ENCODE measurements at regions not wholly inside any gene's neighbourhood (a gene's known extent, or its start where the extent isn't known, plus 50 kb on each side); places are given as distances from the start of the nearest gene placed in this dataset.
"Not testable (repeated sequence)": the region's sequence is repeated elsewhere in the genome, so short reads cannot be mapped to it uniquely, and the experiment has no call there.

DNA sequence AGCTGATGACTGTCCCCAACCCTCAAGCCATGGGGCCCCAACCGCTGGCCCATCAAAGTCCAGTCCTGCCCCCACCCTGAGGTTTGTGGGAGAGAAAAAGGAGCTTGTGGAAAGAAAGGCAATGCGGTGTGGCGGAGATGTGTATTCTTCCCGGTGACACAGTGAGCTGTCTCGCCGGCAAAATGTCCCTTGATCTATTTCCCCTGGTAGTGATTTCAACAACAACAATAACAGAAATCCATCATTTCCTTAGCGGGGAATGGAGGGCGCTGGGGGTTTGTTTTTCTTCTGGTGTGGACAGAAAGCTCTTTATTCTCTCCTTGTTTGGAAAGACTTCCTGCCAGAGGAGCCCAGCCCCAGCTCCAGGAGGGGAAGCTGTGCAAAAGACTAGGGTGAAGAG lies 93.7 kb upstream of the LHX5 start:
- DNase-seq: peak; percentile 19

DNA sequence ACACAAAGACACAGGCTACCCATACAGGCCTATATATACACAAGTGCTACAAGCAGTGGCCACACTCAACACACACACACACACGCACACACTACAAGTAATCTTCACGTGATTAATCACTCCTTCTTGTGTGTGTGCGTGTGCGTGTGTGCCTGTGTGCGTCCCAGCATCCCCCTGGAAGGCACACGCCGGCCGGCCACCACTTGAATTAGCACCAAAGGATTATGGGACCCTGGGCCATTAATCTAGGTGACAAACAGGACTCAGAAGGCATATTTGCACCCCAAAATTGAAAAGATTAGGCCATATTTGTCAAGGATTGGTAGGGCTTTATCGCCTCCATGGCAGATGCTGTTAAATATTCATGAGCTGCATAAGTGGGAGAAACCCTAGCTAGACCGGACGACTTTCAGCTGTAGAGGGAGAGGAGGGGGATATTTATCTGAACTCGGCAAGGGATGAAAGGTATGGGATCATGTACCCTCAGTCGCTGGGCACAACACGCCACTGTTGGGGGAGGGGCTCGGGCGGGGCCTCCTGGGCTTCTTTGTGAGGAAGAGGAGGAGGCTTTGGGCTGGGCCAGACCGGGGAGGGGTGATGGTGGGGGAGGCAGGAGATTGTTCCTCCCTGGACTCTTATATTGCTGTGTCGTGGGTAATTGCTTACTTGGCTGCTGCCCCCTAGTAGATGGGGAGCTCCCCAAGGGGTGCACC lies 89.6 kb upstream of the LHX5 start:
- no peak for DNase-seq

DNA sequence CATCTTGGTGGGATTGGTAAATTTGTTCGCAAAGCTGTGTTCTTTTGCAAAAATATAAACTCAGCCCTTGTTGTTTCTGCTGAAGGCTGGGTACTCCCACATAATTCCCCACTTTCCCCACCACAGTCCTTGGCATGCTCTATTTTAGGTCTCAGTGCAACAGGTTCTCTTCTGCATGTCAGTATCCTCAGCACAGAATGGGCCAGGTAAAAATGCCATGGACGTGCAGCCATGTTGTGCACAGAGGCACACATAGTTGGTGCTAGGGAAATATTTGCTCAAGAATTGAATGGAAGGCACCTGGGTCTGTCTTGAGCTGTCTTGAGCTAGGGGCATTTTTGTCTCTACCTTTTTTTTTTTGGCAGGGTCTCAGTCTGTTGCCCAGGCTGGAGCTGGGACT lies 87.8 kb upstream of the LHX5 start:
- no peak for DNase-seq

DNA sequence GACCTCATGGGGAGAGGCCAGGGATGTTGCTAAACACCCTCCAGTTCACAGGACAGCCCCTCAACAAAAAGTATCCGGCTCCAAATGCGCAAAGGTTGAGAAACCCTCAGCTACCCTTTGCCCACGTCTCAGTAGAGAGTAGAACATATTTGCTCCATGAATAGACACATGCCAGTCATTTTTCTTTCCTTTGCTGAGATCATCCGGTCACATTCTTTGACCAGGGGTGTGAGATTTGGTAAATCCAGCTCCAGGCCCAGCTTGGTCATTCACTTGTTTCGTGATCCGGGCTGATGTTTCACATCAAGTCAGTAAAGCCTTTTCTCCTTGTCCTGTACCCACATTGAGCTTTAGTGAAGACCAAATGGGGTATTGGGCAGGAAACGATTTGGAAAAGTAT lies 83.6 kb upstream of the LHX5 start:
- no peak for DNase-seq

DNA sequence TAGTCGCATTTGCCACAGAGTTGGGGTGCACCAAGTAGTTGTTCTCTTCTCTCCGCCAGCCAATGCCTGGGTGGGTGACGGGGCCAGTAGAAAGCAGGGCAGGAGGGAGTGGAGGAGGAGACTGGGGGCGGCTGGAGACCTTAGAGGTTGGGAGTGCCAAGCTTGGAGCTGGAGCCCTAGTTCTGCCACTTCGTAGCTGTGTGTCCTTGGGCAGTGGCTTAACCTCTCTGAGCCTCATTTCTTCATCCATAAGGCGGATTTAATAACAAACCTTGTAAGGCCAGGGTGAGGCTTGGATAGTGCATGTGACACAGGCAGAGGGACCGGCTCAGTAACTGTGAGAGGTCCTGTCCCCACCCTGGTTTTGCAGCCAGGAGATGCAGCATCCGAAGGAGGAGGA lies 81.1 kb upstream of the LHX5 start:
- DNase-seq: no peak

DNA sequence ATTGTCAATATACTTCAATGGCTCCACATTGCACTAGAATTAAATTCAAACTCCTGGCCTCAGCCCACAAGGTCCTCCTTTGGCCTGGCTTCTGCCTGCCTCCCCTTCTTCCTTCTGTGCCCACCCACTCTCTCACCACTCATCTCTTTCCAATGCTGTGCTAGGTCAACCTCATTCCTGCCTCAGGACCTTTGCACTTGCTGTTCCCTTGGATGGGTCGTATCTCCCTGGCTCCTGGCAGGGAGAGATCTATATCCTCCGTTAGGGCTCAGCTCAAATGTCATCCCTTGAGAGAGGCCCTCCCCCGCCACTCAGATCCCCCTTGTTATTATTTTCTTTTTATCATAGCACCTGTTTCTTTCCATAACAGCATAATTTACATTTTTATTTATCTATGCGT lies 79.9 kb upstream of the LHX5 start:
- DNase-seq: no peak

DNA sequence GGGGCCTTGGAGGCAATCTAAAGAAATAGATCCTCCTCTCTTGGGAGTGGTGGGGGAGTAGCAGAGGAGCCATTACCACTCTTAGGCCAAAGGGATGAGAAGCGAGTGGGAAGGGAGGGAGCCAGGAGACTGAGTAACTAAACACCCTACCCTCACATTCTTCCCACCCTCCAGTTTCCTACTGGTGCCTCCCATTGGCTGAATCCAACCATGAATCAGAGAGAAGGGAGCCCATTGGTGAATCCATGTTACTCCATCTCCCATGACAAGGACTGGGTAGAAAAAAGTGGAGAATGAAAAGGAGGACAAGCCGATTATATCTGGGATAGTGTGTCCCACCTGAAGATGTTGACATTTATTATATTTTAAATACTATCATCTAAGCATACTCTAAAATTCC lies 76.8 kb upstream of the LHX5 start:
- no peak for DNase-seq

DNA sequence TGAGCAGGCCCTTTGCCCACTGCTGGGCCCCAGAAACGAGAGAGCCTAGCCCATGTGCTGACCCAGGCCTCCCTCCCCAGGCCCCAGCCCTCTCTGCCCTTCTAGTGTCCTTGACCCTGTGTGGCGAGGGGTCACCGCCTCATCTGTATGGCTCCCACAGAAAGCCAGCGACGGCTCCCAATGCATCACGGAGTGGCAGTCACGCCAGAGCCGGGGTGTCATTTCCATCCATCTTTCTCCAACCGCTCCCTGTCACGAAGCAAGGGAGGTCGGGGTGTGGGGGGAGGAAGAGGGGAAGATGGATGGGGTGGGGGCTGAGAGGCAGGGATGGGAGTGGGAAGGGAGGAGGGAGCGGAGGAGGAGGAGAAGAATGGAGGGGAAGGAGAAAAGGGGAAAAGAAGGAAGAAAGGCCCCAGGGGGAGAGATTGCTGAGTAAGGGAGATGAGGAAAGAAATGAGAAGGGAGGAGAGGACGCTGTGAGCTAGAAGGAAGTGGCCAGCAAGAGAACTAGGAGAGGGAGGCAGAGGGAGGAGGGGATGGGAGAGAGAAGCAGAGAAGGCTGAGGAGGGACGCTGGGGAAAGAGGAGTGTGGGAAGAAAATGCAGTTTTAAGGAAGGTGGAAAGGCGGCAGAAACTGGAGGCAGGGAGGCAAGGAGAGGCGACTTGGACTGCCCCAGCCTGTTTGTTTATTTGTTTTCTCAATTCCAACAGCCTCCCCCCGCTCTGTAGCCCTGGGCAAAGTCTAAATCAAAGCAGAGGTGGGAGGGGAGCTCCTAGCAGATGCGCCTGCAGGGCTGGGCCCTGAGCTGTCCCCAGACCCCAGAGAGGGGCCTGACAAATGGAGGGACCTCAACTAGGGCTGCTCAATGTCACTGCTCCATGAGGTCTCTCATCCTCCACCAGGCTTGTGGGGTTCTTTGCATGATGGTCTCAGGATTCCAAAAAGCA lies 75.5 kb upstream of the LHX5 start:
- DNase-seq: no peak

DNA sequence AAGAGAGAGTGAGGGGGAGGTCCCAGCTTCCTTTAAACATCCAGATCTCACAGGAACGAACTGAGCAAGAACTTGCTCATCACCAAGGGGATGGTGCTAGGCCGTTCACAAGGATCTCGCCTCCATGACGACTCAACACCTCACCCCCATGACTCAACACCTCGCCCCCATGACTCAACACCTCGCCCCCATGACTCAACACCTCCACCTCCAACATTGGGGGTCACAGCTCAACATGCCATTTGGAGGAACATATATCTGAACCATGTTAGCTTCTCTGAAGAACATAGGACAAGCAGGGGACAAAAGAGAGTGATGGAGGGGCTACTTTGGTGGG lies 66.0 kb upstream of the LHX5 start:
- no peak for DNase-seq

DNA sequence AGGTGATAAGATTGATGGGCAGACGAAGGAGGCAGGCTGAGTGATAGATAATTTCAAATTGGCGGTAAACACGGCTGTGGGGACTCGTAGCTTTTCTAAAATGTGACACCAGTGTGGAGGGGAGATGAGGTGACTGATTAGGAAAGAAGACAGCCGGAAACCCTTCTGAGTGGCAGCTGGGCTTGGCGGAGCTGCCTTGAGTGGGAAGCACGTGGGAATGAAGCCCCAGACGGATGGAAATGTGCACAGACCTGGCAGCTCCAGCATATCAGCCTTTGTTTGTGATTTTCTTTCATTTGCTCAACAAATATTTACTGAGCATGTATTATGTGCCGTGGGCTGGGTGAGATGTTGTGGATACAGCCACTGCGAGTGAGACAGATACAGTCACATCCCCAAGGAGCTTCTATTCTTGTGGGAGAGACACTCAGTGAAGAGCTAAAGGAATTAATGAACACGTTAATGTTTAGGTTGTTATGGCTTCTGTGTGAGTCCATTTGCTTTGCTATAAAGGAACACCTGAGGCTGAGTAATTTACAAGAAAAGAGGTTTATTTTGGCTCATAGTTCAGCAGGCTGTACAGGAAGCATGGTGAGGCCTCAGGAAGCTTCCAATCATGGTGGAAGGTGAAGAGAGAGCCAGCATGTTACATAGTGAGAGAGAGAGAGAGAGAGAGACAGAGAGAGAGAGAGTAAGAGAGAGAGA lies 65.5 kb upstream of the LHX5 start:
- DNase-seq: no peak

DNA sequence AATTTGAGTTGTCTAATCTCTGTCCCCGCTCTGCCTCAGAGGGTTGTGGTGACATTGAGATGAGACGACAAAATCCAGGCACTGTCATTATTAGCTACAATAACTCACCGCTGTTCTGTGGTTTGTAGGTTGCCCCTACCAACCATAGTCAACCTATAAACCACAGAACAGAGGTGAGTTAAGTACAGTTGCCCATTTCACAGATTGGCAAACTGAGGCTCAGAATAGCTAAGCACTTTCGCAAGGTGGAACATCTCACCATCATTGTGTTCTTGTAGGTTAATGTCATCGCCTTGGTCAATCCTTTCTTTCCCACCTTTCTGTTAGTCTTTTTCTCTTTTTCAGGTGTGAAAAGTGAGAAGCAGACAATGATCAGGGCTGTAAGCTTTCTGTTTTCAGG lies 63.4 kb upstream of the LHX5 start:
- no peak for DNase-seq

DNA sequence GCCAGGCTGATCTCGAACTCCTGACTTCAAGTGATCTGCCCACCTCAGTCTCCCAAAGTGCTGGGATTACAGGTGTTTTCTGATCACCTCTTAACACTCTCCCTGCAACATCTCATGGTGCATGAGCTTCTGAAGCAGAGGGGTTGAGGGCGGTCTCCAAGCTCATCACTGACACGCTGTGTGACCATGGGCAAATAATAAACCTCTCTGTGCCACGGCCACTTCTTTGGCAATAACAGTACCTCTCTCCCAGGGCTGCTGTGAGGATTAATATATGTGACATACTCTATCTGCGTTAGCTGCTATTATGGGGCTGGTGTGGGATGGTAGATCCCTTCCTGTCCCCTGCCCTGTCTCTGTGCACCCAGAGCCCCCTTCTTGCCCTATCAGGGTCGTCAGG lies 62.9 kb upstream of the LHX5 start:
- DNase-seq: no peak

DNA sequence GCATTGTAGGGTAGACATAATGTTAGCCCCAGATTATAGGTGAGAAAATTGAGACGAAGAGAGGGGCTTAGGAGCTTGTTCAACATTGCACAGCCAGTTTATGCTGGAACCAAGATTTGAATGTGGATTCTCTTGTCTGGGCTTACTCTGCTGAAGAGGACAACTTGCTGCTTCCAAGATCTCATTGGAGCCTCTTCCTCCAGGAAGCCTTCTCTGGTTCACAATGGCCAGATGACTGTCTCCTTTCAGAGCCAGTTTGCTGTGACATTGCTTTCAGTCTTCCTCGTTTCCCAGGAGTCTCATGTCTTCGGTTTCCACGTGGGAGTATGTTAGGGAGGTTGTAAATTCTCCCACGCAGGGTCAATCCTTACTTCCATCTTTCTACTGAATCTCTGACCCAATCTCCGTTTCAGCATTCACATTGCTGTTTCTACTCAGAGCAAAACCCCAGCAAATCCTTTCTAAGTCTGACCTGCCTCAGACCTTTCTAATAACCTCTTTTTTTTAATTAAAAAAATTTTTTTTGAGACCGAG lies 62.2 kb upstream of the LHX5 start:
- peak; percentile 30 for DNase-seq

DNA sequence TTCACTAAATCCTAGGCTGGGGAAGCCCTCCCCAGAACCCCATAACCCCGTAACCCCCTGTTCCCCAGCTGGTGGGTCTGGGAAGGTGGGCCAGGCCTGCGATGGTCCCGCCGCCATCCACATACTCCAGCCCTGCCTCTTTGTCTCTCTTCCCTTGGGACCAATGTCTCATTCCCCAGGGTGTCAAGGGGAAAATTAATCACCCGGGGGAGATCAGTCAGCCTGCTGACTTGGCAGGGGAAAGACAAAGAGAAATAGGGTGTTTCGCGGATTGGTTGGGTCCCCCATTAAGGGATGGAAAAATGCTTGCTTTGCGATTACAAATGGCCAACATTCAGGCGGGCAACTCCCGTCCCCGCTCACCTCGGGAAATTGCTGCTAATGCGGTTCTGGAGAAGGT lies 60.6 kb upstream of the LHX5 start:
- no peak for DNase-seq

DNA sequence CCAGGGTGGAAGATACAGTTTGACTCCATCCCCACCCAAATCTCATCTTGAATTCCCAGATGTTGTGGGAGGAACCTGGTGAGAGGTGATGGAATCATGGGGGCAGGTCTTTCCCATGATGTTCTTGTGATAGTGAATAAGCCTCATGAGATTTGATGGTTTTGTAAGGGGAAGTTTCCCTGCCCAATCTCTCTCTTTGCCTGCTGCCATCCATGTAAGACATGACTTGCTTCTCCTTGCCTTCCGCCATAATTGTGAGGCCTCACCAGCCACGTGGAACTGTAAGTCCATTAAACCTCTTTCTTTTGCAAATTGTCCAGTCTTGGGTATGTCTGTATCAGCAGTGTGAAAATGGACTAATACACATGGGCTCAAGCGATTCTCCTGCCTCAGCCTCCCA lies 59.4 kb upstream of the LHX5 start:
- DNase-seq: not testable (repeated sequence)

DNA sequence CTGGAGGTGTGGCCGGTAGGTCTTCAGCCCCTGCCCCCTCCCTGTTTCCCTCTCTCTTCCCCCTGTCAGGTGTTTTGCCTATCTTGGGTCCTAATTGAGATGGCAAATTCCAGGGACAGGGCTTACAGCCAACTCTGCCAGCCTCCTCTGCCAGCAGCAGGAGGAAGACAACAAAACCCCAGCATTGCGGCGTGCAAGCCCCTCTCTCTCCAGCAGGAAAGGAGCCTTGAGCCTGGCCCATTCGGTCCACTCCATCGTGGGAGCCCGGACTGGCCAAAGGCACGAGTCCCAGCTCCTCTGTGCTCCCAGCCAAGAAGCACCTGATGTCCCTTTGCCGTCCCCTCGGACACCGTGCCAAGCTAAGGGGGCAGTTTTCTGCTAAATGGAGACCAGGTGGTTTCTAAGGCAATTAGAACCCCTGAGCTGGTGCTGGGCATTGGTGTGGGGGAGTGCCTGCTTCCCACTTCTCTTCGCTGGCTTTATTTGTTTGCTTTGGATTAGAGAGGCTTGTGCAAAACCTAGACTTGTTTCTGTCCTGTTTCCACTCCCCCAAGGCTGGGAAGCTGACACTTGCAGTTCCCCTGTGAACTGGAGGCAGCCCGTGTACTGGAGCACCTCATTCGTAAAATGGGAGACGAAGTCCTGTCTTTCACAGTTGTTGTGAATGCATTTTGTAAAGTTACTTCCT lies 57.1 kb upstream of the LHX5 start:
- peak; percentile 45 for DNase-seq

DNA sequence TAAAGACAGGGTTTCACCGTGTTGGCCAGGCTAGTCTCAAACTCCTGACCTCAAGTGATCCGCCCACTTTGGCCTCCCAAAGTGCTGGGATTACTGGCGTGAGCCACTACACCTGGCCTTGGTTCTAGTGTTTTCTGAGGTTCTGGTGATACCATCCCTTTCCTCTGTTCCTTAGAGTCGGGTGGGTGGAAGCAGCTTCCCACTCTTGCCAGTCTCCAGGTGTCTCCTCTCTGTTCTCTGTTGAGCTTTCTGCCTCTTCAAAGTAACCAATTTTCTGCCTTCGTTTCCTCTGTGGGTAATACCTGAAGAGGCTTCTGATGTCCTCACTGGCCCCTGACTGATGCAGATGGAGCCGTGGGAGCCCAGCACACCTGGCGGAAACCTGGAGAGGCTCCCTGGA lies 53.4 kb upstream of the LHX5 start:
- DNase-seq: no peak

DNA sequence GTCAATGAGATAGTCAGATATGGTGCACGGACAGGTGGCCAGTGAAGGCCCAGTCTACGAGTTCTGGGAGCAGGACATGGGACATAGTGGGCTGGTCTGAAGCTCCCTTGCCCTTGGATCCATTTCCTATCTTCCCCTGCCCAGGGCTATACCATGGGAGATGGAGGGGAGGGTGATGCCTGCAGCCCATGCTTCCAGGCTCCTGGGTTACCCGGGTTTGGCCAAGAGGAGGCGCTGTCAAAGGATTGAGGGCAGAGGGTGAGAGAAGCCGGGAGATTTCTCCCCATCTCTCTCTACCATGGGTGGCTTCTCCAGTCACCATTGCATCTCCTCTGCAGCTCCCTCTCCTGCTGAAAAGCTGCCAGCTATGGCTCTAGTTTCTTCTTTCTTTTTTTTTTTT lies 52.8 kb upstream of the LHX5 start:
- no peak for DNase-seq

DNA sequence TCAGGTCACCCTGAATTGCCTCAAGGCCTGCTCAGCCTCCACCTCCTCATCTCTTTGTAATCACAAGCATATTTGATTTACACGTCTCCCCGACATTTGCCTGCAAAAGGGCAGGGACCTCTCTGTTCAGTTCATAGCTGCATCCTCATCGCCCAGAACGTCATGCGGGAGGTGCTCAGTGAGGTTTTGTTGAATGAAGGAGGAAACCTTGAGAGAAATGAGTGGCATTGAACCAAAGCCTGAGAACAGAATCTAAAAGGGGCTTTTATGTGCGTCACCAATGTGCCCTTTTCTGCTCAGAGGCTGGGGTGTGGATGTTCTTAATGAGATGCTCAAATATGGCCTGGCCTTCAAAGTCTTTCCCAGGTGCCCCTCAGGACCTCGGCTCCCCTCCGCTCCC lies 50.0 kb upstream of the LHX5 start:
- DNase-seq: no peak

Data from left kidney (tissue), 1 donor.